ENCODE measurements at regions not wholly inside any gene's neighbourhood (a gene's known extent, or its start where the extent isn't known, plus 50 kb on each side); places are given as distances from the start of the nearest gene placed in this dataset.

DNA sequence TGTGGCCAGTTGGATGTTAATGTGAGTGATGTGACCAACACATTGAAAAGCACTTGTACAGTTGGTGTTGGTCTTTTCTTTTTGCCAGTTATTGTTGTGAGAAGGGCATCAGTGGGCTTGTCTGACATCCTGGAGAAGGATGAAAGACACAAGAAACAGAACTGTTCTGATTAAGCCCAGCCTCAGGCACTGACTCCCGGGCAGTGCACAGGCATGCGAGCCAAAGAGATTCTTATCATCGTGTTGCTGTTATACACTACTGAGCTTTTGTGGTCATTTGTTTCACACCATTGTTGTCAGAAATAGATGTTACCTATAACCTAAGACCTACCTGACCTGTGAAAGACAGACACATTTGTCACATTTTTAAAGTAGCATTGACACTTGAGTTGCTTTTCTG lies 236.8 kb upstream of the CA10 start:
- 7% methylated on average over 3 of the region's 3 CpGs for WGBS (ENCODE audit: low lambda C conversion rate)
- POLR2A ChIA-PET = no interaction called here

More for the DNA sequence above, 236.8 kb upstream of the CA10 start:
- TF ChIP-seq RXRA (IDR thresholded peaks at IDR 0.05; ENCODE audit: borderline replicate concordance, low read depth) = no peak
- no peak for TF ChIP-seq TEAD4 (IDR thresholded peaks at IDR 0.05; ENCODE audit: borderline replicate concordance, insufficient read depth)
- TF ChIP-seq GATA2 (CRISPR knock-in tag; IDR thresholded peaks at IDR 0.05) = peak; percentile 60
- TF ChIP-seq POLR2AphosphoS5 (IDR thresholded peaks at IDR 0.05; ENCODE audit: low read depth, low read length) = no peak
- TF ChIP-seq JUND (IDR thresholded peaks at IDR 0.05) = no peak
- TF ChIP-seq ELF1 (IDR thresholded peaks at IDR 0.05) = no peak
- TF ChIP-seq MAX (IDR thresholded peaks at IDR 0.05; ENCODE audit: low read depth) = no peak
- no peak for TF ChIP-seq FOXM1 (IDR thresholded peaks at IDR 0.05; ENCODE audit: low read depth)
- no peak for TF ChIP-seq EZH2phosphoT487 (IDR thresholded peaks at IDR 0.05; ENCODE audit: borderline replicate concordance, low read depth)
- TF ChIP-seq USF2 (IDR thresholded peaks at IDR 0.05; ENCODE audit: borderline replicate concordance, low read depth, low read length) = no peak
- no peak for TF ChIP-seq ZBTB33 (IDR thresholded peaks at IDR 0.05; ENCODE audit: borderline replicate concordance, low read depth)
- no peak for TF ChIP-seq USF1 (IDR thresholded peaks at IDR 0.05; ENCODE audit: borderline replicate concordance, low read depth)
- TF ChIP-seq, protein P1, sequence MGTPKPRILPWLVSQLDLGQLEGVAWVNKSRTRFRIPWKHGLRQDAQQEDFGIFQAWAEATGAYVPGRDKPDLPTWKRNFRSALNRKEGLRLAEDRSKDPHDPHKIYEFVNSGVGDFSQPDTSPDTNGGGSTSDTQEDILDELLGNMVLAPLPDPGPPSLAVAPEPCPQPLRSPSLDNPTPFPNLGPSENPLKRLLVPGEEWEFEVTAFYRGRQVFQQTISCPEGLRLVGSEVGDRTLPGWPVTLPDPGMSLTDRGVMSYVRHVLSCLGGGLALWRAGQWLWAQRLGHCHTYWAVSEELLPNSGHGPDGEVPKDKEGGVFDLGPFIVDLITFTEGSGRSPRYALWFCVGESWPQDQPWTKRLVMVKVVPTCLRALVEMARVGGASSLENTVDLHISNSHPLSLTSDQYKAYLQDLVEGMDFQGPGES (IDR thresholded peaks at IDR 0.05; ENCODE audit: low read depth, low read length) = no peak
- TF ChIP-seq RCOR1 (IDR thresholded peaks at IDR 0.05; ENCODE audit: low read length) = peak; percentile 61; the same call in 1 of the 2 replicates
- no peak for TF ChIP-seq GABPA (IDR thresholded peaks at IDR 0.05; ENCODE audit: low read depth)
- TF ChIP-seq RAD21 (IDR thresholded peaks at IDR 0.05; ENCODE audit: low read length) = no peak
- Histone ChIP-seq H3K9ac (no peak overlapping the region), H3F3A (replicated peaks; ENCODE audit: insufficient read depth) (no peaks in the 10 kb centered on the region), H3K4me1 (ENCODE audit: control insufficient read depth in 1 of 2, insufficient read depth in 2 of 2, low read depth in 1 of 2, low read length in 1 of 2) (peaks cover 0 to 4% of the 10 kb centered on the region in 2 experiments; a peak in 2 of 4 replicates), H3K9me2 (no peaks in the 10 kb centered on the region), H3K36me3 (replicated peaks in 1 of 2; ENCODE audit: control insufficient read depth in 1 of 2, insufficient read depth in 2 of 2, low read length in 1 of 2) (no peaks in the 10 kb centered on the region), H3K4me3 (ENCODE audit: low read depth in 2 of 2, low read length in 1 of 2) (no peak overlapping the region), H4K20me1 (ENCODE audit: insufficient read depth) (no peaks in the 10 kb centered on the region), H3K4me2 (no peak overlapping the region), H2AFZ (ENCODE audit: low read depth) (no peak overlapping the region), H3K79me2 (ENCODE audit: insufficient read depth) (no peaks in the 10 kb centered on the region), H3K27me3 (ENCODE audit: insufficient read depth) (no peaks in the 10 kb centered on the region), H3K9me3 (no peaks in the 10 kb centered on the region), H3K27ac (ENCODE audit: low read depth in 2 of 2, low read length in 1 of 2) (no peak overlapping the region)
- CTCF ChIA-PET = interaction anchor here (1.1 to 5.8 kb wide), 2 partner anchors 11 to 1024 kb away, joined by 4 to 49 read pairs; no protein-coding TSS in a partner anchor
- peak; percentile 21 for DNase-seq
